NK-92 (cell line): ENCODE measurements at regions not wholly inside any gene's neighbourhood (a gene's known extent, or its start where the extent isn't known, plus 50 kb on each side); places are given as distances from the start of the nearest gene placed in this dataset.
"Not testable (repeated sequence)": the region's sequence is repeated elsewhere in the genome, so short reads cannot be mapped to it uniquely, and the experiment has no call there.

Experiments
- DNase-seq: peaks from one replicate; lab custom pipeline; 2025; ENCODE audit not compliant: unreplicated experiment; lab: John Stamatoyannopoulos, UW

GRCh38 chr7:119665796-119666195 is 607.2 kb upstream of the KCND2 start:
- DNase-seq, result no peak

- no peak for DNase-seq
Measured at GRCh38 chr7:119681336-119681735, 591.6 kb upstream of the KCND2 start.

GRCh38 chr7:119684763-119685162 is 588.2 kb upstream of the KCND2 start:
- no peak for DNase-seq

- DNase-seq, result no peak
Measured at GRCh38 chr7:119685906-119686305, 587.1 kb upstream of the KCND2 start.

- no peak for DNase-seq
Measured at GRCh38 chr7:119688831-119689230, 584.1 kb upstream of the KCND2 start.

GRCh38 chr7:119692541-119692940 is 580.4 kb upstream of the KCND2 start:
- DNase-seq, result no peak

- no peak for DNase-seq
Measured at GRCh38 chr7:119694506-119694905, 578.5 kb upstream of the KCND2 start.

GRCh38 chr7:119696336-119696735 is 576.6 kb upstream of the KCND2 start:
- no peak for DNase-seq

- DNase-seq, result no peak
Measured at GRCh38 chr7:119703895-119704294, 569.1 kb upstream of the KCND2 start.

GRCh38 chr7:119706608-119707007 is 566.4 kb upstream of the KCND2 start:
- DNase-seq, result no peak

- no peak for DNase-seq
Measured at GRCh38 chr7:119708891-119709290, 564.1 kb upstream of the KCND2 start.

- no peak for DNase-seq
Measured at GRCh38 chr7:119711104-119711503, 561.9 kb upstream of the KCND2 start.

- DNase-seq, result no peak
Measured at GRCh38 chr7:119712886-119713462, 560.0 kb upstream of the KCND2 start.

GRCh38 chr7:119713606-119714005 is 559.4 kb upstream of the KCND2 start:
- DNase-seq, result no peak

GRCh38 chr7:119720541-119720940 is 552.4 kb upstream of the KCND2 start:
- no peak for DNase-seq

GRCh38 chr7:119724041-119724792 is 548.8 kb upstream of the KCND2 start:
- DNase-seq, result no peak

GRCh38 chr7:119733127-119733879 is 539.7 kb upstream of the KCND2 start:
- no peak for DNase-seq

- DNase-seq, result no peak
Measured at GRCh38 chr7:119737390-119737789, 535.6 kb upstream of the KCND2 start.

- not testable (repeated sequence) for DNase-seq
Measured at GRCh38 chr7:119745280-119745679, 527.7 kb upstream of the KCND2 start.

- DNase-seq, result no peak
Measured at GRCh38 chr7:119748251-119748860, 524.6 kb upstream of the KCND2 start.

GRCh38 chr7:119748991-119749390 is 524.0 kb upstream of the KCND2 start:
- DNase-seq, result no peak

- DNase-seq, result no peak
Measured at GRCh38 chr7:119756687-119757086, 516.3 kb upstream of the KCND2 start.
